GM12878 (cell line): ENCODE measurements at regions not wholly inside any gene's neighbourhood (a gene's known extent, or its start where the extent isn't known, plus 50 kb on each side); places are given as distances from the start of the nearest gene placed in this dataset.

Experiments used
- ATF2 ChIP-seq: IDR thresholded peaks from 2 replicates; pipeline ENCODE4 v1.6.1; 2012; ENCODE audit warnings: low read length, inconsistent platforms
- CEBPB ChIP-seq, 2 experiments: fragments of 150-350 bp in 1 of 2; IDR thresholded peaks; 2 replicates each; pipeline ENCODE4 v1.6.1; 2012 to 2014; ENCODE audit warnings: low read depth in 2 of 2, low read length in 2 of 2, borderline replicate concordance in 1 of 2, inconsistent platforms in 1 of 2
- CEBPZ ChIP-seq: fragments of 150-350 bp; IDR thresholded peaks from 2 replicates; pipeline ENCODE4 v1.6.1; 2016; ENCODE audit warnings: low read depth, low read length
- CHD4 ChIP-seq: fragments of 200-600 bp; sonication (generic); IDR thresholded peaks from 2 replicates; pipeline ENCODE4 v1.6.1; 2016; ENCODE audit warnings: mild to moderate bottlenecking
- CREM ChIP-seq: IDR thresholded peaks from 2 replicates; pipeline ENCODE4 v1.6.1; 2014; ENCODE audit warnings: antibody characterized with exemption, low read depth
- E2F8 ChIP-seq: fragments of 450-650 bp; IDR thresholded peaks from 2 replicates; pipeline ENCODE4 v1.6.1; 2018; ENCODE audit warnings: mild to moderate bottlenecking, low read depth, moderate library complexity; ENCODE audit not compliant: partially characterized antibody
- EGR1 ChIP-seq, 2 experiments: IDR thresholded peaks; 1 replicate in 1 of 2; 2 replicates in 1 of 2; pipeline ENCODE4 v1.6.1; 2011 to 2012; ENCODE audit warnings: low read depth in 2 of 2, low read length in 2 of 2, borderline replicate concordance in 1 of 2, mild to moderate bottlenecking in 1 of 2, moderate library complexity in 1 of 2
- ELK1 ChIP-seq: IDR thresholded peaks from 2 replicates; pipeline ENCODE4 v1.6.1; 2012; ENCODE audit warnings: low read depth, low read length, improper control_type of control experiment
- ESRRA ChIP-seq: IDR thresholded peaks from 2 replicates; pipeline ENCODE4 v1.6.1; 2012; ENCODE audit warnings: mild to moderate bottlenecking, low read length, improper control_type of control experiment
- HDAC2 ChIP-seq: fragments of 200-600 bp; sonication (generic); IDR thresholded peaks from 2 replicates; pipeline ENCODE4 v1.6.1; 2017
- IRF4 ChIP-seq: IDR thresholded peaks from 2 replicates; pipeline ENCODE4 v1.6.1; 2011; ENCODE audit warnings: low read depth, low read length
- JUNB ChIP-seq: IDR thresholded peaks from 2 replicates; pipeline ENCODE4 v1.6.1; 2016; ENCODE audit warnings: antibody characterized with exemption, mild to moderate bottlenecking
- MAX ChIP-seq: IDR thresholded peaks from 2 replicates; pipeline ENCODE4 v1.6.1; 2012; ENCODE audit warnings: low read depth, low read length, improper control_type of control experiment
- MLLT1 ChIP-seq: fragments of 450-650 bp; IDR thresholded peaks from 2 replicates; pipeline ENCODE4 v1.6.1; 2016; ENCODE audit warnings: mild to moderate bottlenecking
- MTA2 ChIP-seq: fragments of 450-650 bp; IDR thresholded peaks from 2 replicates; pipeline ENCODE4 v1.6.1; 2016; ENCODE audit warnings: low read depth, mild to moderate bottlenecking, moderate library complexity
- NFYB ChIP-seq: IDR thresholded peaks from 2 replicates; pipeline ENCODE4 v1.6.1; 2011; ENCODE audit warnings: low read depth, mild to moderate bottlenecking, low read length, improper control_type of control experiment, moderate library complexity; ENCODE audit not compliant: insufficient read depth
- PAX5 ChIP-seq: IDR thresholded peaks from 2 replicates; pipeline ENCODE4 v1.6.1; 2011; ENCODE audit warnings: low read depth, low read length, borderline replicate concordance
- SUPT20H ChIP-seq: IDR thresholded peaks from 2 replicates; pipeline ENCODE4 v1.6.1; 2011; ENCODE audit warnings: low read depth, mild to moderate bottlenecking, low read length, moderate library complexity, borderline replicate concordance; ENCODE audit not compliant: control insufficient read depth
- TAF1 ChIP-seq: IDR thresholded peaks from 2 replicates; pipeline ENCODE4 v1.6.1; 2011; ENCODE audit warnings: mild to moderate bottlenecking, low read depth, low read length, borderline replicate concordance
- TARDBP ChIP-seq: IDR thresholded peaks from 2 replicates; pipeline ENCODE4 v1.6.1; 2016; ENCODE audit warnings: borderline replicate concordance
- YBX1 ChIP-seq: fragments of 450-650 bp; IDR thresholded peaks from 2 replicates; pipeline ENCODE4 v1.6.1; 2016; ENCODE audit warnings: antibody characterized with exemption
- ZNF622 ChIP-seq: fragments of 450-650 bp; IDR thresholded peaks from 2 replicates; pipeline ENCODE4 v1.6.1; 2017; ENCODE audit warnings: mild to moderate bottlenecking, inconsistent platforms

- TF ChIP-seq ATF2: peak; percentile 41; the same call in 1 of the 2 replicates
- TF ChIP-seq CHD4: no peak
- TF ChIP-seq MLLT1: no peak
- no peak for TF ChIP-seq NFYB
- TF ChIP-seq CEBPZ: no peak
- TF ChIP-seq EGR1 (IDR thresholded peaks at IDR 0.05; ENCODE audit: borderline replicate concordance in 1 of 2, low read depth in 2 of 2, low read length in 2 of 2): no peak
- TF ChIP-seq E2F8: no peak
- no peak for TF ChIP-seq JUNB
- TF ChIP-seq ESRRA: no peak
- TF ChIP-seq MTA2: peak; percentile 59
- TF ChIP-seq HDAC2: no peak
- TF ChIP-seq IRF4: no peak
- TF ChIP-seq ELK1: no peak
- no peak for TF ChIP-seq SUPT20H
- no peak for TF ChIP-seq TAF1
- peak; percentile 55; the same call in 1 of the 2 replicates for TF ChIP-seq CREM
- TF ChIP-seq ZNF622: no peak
- no peak for TF ChIP-seq TARDBP
- TF ChIP-seq PAX5: peak; percentile 57; the same call in 1 of the 2 replicates
- TF ChIP-seq MAX: no peak
- no peak for TF ChIP-seq YBX1
- TF ChIP-seq CEBPB (IDR thresholded peaks at IDR 0.05; ENCODE audit: borderline replicate concordance in 1 of 2, low read depth in 2 of 2, low read length in 2 of 2): no peak
Observed at GRCh38 chr6:135586844-135587243, 89.3 kb upstream of the AHI1 start (continued).
